ENCODE measurements at regions not wholly inside any gene's neighbourhood (a gene's known extent, or its start where the extent isn't known, plus 50 kb on each side); places are given as distances from the start of the nearest gene placed in this dataset.

DNA sequence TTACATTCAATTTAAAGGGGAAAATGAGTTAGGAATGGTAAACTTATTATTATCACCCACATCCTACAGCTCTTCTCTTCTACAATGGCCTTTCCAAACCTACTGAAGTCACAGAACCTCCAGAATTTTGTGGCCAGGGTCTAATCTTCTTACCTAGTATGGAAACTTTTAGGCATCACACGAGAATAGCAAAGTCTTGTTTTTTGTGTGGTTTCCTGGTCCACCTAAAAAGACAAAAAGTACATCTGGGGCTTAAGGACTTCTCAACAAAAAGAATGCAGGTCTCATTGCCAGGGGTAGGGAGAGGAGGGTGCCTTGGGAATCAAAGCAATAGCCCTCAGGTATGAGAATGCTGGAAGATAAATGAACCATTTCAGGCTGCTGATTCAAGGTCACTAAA is 345.3 kb downstream of the LMX1A start:
- TF ChIP-seq, protein P1, sequence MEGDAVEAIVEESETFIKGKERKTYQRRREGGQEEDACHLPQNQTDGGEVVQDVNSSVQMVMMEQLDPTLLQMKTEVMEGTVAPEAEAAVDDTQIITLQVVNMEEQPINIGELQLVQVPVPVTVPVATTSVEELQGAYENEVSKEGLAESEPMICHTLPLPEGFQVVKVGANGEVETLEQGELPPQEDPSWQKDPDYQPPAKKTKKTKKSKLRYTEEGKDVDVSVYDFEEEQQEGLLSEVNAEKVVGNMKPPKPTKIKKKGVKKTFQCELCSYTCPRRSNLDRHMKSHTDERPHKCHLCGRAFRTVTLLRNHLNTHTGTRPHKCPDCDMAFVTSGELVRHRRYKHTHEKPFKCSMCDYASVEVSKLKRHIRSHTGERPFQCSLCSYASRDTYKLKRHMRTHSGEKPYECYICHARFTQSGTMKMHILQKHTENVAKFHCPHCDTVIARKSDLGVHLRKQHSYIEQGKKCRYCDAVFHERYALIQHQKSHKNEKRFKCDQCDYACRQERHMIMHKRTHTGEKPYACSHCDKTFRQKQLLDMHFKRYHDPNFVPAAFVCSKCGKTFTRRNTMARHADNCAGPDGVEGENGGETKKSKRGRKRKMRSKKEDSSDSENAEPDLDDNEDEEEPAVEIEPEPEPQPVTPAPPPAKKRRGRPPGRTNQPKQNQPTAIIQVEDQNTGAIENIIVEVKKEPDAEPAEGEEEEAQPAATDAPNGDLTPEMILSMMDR (conservative IDR thresholded peaks at IDR 0.05; ENCODE audit: low read depth, low read length), result no peak
- TF ChIP-seq RAD21 (IDR thresholded peaks at IDR 0.05; ENCODE audit: low read length) (no peak), CHD1 (IDR thresholded peaks at IDR 0.05; ENCODE audit: low read depth, low read length) (no peak), POLR2A (IDR thresholded peaks at IDR 0.05; ENCODE audit: low read depth, low read length) (no peak)

All from IMR-90 (cell line).